HG03354 (cell line): ENCODE measurements at regions not wholly inside any gene's neighbourhood (a gene's known extent, or its start where the extent isn't known, plus 50 kb on each side); places are given as distances from the start of the nearest gene placed in this dataset.

Experiments
- ATAC-seq: cut with Tn5 transposase; IDR thresholded peaks from one replicate; pipeline ENCODE4 v1.9.1; 2021; ENCODE audit warnings: mild to moderate bottlenecking; ENCODE audit not compliant: unreplicated experiment, poor library complexity, severe bottlenecking

GRCh38 chrX:94977986-94978385 is 1304.0 kb downstream of the FAM133A start:
- no peak for ATAC-seq
